ENCODE measurements at regions not wholly inside any gene's neighbourhood (a gene's known extent, or its start where the extent isn't known, plus 50 kb on each side); places are given as distances from the start of the nearest gene placed in this dataset.
"Not testable (repeated sequence)": the region's sequence is repeated elsewhere in the genome, so short reads cannot be mapped to it uniquely, and the experiment has no call there.

- TF ChIP-seq POLR2AphosphoS5, POLR2A (IDR thresholded peaks at IDR 0.05; ENCODE audit: low read depth, low read length): not testable (repeated sequence)
These were observed 437.6 kb downstream of the KCNJ18 start for GRCh38 chr17:22129920-22130319.
